Loucy (cell line): ENCODE measurements at regions not wholly inside any gene's neighbourhood (a gene's known extent, or its start where the extent isn't known, plus 50 kb on each side); places are given as distances from the start of the nearest gene placed in this dataset.

ENCODE experiments used
- H2AFZ ChIP-seq: fragments of 200-600 bp; sonication (generic); 2 replicates; pipeline ENCODE4 v1.6.0; 2016; ENCODE audit warnings: antibody characterized with exemption, mild to moderate bottlenecking, low read length, moderate library complexity
- H3F3A ChIP-seq: fragments of 200-600 bp; 2 replicates; pipeline ENCODE4 v1.6.0; 2016; ENCODE audit warnings: antibody characterized with exemption, low read depth, mild to moderate bottlenecking
- H3K27me3 ChIP-seq: fragments of 200-600 bp; sonication (generic); 2 replicates; pipeline ENCODE4 v1.6.1; 2014; ENCODE audit warnings: low read length, mild to moderate bottlenecking; ENCODE audit not compliant: insufficient read depth, poor library complexity, severe bottlenecking
- H3K36me3 ChIP-seq: fragments of 200-600 bp; sonication (generic); 2 replicates; pipeline ENCODE4 v1.6.1; 2016; ENCODE audit warnings: low read length; ENCODE audit not compliant: insufficient read depth
- H3K4me1 ChIP-seq: fragments of 200-600 bp; sonication (generic); 2 replicates; pipeline ENCODE4 v1.5.1; 2014; ENCODE audit warnings: low read length, mild to moderate bottlenecking; ENCODE audit not compliant: insufficient read depth, poor library complexity, severe bottlenecking
- H3K4me2 ChIP-seq: fragments of 200-600 bp; sonication (generic); 2 replicates; pipeline ENCODE4 v1.6.0; 2014; ENCODE audit warnings: antibody characterized with exemption, low read length, low read depth, mild to moderate bottlenecking; ENCODE audit not compliant: poor library complexity, severe bottlenecking
- H3K4me3 ChIP-seq: fragments of 200-600 bp; sonication (generic); 2 replicates; pipeline ENCODE4 v1.5.1; 2014; ENCODE audit warnings: low read length, mild to moderate bottlenecking, mixed read lengths; ENCODE audit not compliant: poor library complexity, severe bottlenecking
- H3K79me2 ChIP-seq: fragments of 200-600 bp; sonication (generic); 2 replicates; pipeline ENCODE4 v1.6.1; 2014; ENCODE audit warnings: low read length; ENCODE audit not compliant: insufficient read depth
- H3K9ac ChIP-seq: fragments of 200-600 bp; sonication (generic); 2 replicates; pipeline ENCODE4 v1.6.0; 2014; ENCODE audit warnings: mild to moderate bottlenecking, low read depth, low read length, moderate library complexity; ENCODE audit not compliant: poor library complexity, severe bottlenecking
- H3K9me2 ChIP-seq: fragments of 200-600 bp; sonication (generic); replicated peaks from 2 replicates; pipeline ENCODE4 v1.6.1; 2016; ENCODE audit warnings: low read depth, low read length, mixed read lengths
- H3K9me3 ChIP-seq: fragments of 200-600 bp; sonication (generic); 2 replicates; pipeline ENCODE4 v1.6.1; 2014; ENCODE audit warnings: mild to moderate bottlenecking, antibody characterized with exemption, low read length, low read depth; ENCODE audit not compliant: insufficient read depth
- H4K20me1 ChIP-seq: fragments of 200-600 bp; sonication (generic); 2 replicates; pipeline ENCODE4 v1.6.0; 2014; ENCODE audit warnings: antibody characterized with exemption, low read length, mild to moderate bottlenecking; ENCODE audit not compliant: insufficient read depth, poor library complexity, severe bottlenecking
- EZH2phosphoT487 ChIP-seq: fragments of 200-600 bp; IDR thresholded peaks from 2 replicates; pipeline ENCODE4 v1.6.1; 2018; ENCODE audit warnings: antibody characterized with exemption, mild to moderate bottlenecking, moderate library complexity, borderline replicate concordance
- TF ChIP-seq, protein P1 (sequence below): fragments of 200-600 bp; sonication (generic); conservative IDR thresholded peaks from 2 replicates; pipeline ENCODE4 v1.5.1; 2014; ENCODE audit warnings: mild to moderate bottlenecking, antibody characterized with exemption, low read length

DNA sequence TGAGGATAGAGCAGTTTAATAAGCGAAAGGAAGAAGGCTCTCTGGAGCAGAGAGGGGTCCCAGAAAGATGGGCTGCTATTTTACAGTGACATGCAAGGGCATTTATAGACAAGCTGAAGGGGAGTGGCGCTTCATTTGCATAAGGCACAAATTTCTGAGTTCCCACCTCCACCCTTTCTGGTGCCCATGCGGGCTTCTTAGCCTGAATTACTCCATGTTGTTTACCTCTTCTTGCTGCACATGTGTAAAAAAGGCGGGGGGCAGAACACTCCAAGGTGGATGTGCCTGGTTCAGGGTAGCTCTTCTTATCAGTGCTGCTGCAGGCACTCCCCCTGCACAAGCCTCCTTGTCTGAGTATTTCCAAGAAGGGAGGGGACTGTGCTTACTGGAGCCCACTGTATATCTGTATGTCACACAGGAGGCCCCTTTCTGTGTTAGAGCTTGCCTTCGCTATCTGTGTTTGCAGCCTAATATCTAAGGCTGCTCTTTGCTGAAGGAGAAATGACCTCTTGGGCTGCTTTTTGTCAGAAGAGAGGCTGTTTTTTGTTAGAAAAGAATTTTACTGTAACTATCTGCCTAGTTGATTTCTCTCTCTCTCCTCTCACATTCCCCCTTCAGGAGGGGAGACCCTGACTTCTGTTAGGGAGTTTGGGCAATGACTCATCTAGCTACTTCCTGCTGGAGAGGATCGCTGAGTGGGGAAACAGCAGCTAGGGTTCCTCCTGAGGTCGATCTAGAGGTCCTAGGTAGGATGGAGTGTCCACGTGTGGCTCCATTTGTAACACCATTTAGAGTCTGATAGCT is 1057.0 kb upstream of the CNTN5 start:
- Histone ChIP-seq H4K20me1 (no peaks in the 10 kb centered on the region), H2AFZ (no peak overlapping the region), H3K9me3 (no peaks in the 10 kb centered on the region)

DNA sequence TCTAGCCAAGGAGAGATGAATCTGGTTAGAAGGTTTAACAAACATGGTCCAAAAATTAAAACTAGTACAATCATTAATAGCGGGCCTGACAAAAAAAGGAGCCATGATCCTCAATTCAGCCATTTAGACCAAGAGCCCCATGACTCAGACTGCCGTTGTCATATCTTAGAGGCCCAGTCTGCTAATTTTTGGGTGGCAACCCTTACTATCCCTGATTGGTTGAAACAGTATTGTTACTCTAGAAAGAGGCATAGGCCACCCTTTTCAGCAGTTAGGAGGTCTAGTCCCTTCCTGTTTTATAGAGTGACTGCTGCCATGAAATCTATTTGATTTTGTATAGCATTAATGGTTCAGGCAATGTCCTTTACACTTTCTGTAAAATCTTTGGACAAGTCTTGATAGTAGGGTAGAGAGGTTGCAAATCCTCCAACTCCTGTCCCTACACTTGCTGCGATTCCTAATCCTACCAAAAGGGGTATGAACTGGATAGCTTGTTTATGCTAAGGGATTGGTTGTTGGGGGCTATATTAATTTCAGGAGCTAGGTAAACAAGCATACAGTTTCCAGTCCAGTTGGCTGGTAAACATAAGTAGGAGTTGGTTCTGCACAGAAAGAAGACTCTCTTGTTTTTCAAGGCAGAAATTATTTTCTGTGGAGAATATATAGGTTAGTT is 1056.3 kb upstream of the CNTN5 start:
- H3K9ac ChIP-seq, result no peak overlapping the region
- no peak for TF ChIP-seq EZH2phosphoT487
- TF ChIP-seq, protein P1, sequence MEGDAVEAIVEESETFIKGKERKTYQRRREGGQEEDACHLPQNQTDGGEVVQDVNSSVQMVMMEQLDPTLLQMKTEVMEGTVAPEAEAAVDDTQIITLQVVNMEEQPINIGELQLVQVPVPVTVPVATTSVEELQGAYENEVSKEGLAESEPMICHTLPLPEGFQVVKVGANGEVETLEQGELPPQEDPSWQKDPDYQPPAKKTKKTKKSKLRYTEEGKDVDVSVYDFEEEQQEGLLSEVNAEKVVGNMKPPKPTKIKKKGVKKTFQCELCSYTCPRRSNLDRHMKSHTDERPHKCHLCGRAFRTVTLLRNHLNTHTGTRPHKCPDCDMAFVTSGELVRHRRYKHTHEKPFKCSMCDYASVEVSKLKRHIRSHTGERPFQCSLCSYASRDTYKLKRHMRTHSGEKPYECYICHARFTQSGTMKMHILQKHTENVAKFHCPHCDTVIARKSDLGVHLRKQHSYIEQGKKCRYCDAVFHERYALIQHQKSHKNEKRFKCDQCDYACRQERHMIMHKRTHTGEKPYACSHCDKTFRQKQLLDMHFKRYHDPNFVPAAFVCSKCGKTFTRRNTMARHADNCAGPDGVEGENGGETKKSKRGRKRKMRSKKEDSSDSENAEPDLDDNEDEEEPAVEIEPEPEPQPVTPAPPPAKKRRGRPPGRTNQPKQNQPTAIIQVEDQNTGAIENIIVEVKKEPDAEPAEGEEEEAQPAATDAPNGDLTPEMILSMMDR, result no peak
- no peaks in the 10 kb centered on the region for H3K9me3 ChIP-seq
- no peaks in the 10 kb centered on the region for H3K36me3 ChIP-seq
- no peaks in the 10 kb centered on the region for H3K27me3 ChIP-seq
- no peaks in the 10 kb centered on the region for H3K9me2 ChIP-seq
- no peaks in the 10 kb centered on the region for H3F3A ChIP-seq
- no peaks in the 10 kb centered on the region for H3K79me2 ChIP-seq
- H3K4me2 ChIP-seq, result no peak overlapping the region
- no peak overlapping the region for H2AFZ ChIP-seq
- no peaks in the 10 kb centered on the region for H4K20me1 ChIP-seq
- H3K4me3 ChIP-seq, result no peak overlapping the region
- H3K4me1 ChIP-seq, result no peaks in the 10 kb centered on the region

More for the DNA sequence above, 1057.0 kb upstream of the CNTN5 start:
- H3K9me2 ChIP-seq, result no peaks in the 10 kb centered on the region
- no peaks in the 10 kb centered on the region for H3F3A ChIP-seq
- TF ChIP-seq, protein P1, result no peak
- no peak for TF ChIP-seq EZH2phosphoT487
- H3K4me2 ChIP-seq, result no peak overlapping the region
- H3K27me3 ChIP-seq, result no peaks in the 10 kb centered on the region
- H3K79me2 ChIP-seq, result no peaks in the 10 kb centered on the region
- no peak overlapping the region for H3K9ac ChIP-seq
- no peak overlapping the region for H3K4me3 ChIP-seq
- no peaks in the 10 kb centered on the region for H3K36me3 ChIP-seq
- H3K4me1 ChIP-seq, result no peaks in the 10 kb centered on the region

DNA sequence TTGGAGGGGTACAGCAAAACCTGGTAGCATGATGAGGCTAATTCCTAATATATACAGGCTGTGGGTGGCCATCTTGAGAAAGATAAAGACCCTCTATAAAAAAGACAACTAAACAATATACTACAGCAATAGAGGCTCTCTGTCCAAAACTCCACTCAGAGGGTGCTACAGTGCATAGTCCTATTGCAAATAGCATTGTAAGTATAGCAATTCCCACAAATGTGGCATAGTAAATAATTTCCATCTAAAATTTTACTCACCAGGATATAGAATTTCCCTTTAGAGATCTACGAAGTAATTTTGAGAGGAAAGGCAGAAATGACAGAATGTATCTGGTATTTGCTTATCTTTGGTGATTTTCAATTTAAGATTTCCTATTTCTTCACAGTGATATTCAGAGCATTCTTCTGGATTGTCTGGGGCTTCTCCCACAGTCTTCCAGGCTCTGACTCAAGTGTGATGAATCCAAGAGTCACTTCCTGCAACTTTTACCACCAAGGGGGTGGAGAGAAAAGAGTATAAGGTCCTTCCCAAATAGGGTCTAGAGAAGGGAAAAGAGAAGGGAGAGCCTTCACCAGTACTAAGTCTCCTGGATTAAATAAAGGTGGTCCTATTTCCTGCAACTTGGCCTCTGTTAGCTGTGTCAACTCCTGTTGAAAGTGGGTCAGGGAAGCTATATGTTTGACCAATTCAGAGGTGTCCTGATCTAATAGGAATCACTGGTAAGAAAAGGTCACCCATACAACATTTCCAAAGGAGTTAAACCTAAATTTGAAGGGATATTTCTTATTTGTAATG is 1054.7 kb upstream of the CNTN5 start:
- Histone ChIP-seq H3K9me3 (0 out of 2 replicates have a peak, but pooled peaks cover 1% of the 10 kb centered on the region), H3K9me2 (no peaks in the 10 kb centered on the region), H3K36me3 (no peaks in the 10 kb centered on the region), H2AFZ (no peak overlapping the region), H3F3A (no peaks in the 10 kb centered on the region), H3K79me2 (no peaks in the 10 kb centered on the region), H4K20me1 (no peaks in the 10 kb centered on the region), H3K4me2 (no peak overlapping the region), H3K4me1 (no peaks in the 10 kb centered on the region), H3K27me3 (no peaks in the 10 kb centered on the region), H3K4me3 (no peak overlapping the region), H3K9ac (no peak overlapping the region)
- TF ChIP-seq, protein P1, result no peak
- TF ChIP-seq EZH2phosphoT487, result no peak
